Activated CD4-positive, CD25-positive, alpha-beta regulatory T cell (primary cell): ENCODE measurements at regions not wholly inside any gene's neighbourhood (a gene's known extent, or its start where the extent isn't known, plus 50 kb on each side); places are given as distances from the start of the nearest gene placed in this dataset.

Experiments
- DNase-seq, 4 experiments: peaks; one replicate each; lab custom pipeline; 2025; lab: John Stamatoyannopoulos, UW

- DNase-seq: no peak
Measured at GRCh38 chr22:27175021-27175838, 517.8 kb downstream of the MIAT start.

GRCh38 chr22:27175974-27176373 is 518.6 kb downstream of the MIAT start:
- no peak for DNase-seq

- DNase-seq: no peak
Measured at GRCh38 chr22:27179161-27179560, 521.8 kb downstream of the MIAT start.

DNA sequence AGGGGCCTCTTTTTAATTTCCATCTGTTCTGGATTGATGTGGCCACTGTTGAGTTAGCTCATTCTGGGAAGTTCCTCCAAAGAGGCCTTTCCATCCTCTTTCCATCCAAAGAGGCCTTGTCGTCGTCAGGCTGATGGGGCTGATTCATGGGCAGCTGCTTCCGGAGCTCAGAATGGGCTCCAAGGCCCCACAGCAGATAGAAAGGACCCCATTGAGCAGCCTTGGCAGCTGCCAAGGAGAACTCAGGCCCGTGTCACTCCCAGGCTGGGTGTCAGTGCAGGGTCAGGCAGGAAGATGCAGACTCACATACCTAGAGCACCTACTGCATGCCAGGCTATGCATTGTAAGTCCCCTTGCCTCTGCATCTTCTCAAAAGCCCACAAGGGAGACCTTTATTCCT is 524.1 kb downstream of the MIAT start:
- DNase-seq: no peak

DNA sequence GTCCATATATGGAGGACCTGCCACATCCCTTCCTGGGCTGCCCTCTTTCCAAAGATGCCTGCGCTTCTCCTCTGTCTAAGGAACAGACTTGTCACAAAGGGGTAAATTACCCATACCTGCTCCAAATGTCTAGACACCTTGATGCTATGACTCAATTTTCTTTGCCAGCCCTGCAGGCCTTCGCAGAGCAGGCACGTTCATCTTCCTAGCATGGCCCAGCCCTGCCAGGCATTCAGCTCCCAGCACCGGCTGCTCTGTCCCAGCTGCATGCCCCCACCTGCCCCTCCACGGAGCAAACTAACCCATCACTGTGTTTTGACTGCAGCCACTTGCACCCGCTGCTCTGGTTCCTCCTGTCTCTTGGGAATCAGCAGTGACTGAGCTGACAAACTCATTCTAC is 526.1 kb downstream of the MIAT start:
- DNase-seq: no peak

- no peak for DNase-seq
Measured at GRCh38 chr22:27185099-27185709, 527.8 kb downstream of the MIAT start.

- DNase-seq: no peak
Measured at GRCh38 chr22:27185760-27186302, 528.4 kb downstream of the MIAT start.

DNA sequence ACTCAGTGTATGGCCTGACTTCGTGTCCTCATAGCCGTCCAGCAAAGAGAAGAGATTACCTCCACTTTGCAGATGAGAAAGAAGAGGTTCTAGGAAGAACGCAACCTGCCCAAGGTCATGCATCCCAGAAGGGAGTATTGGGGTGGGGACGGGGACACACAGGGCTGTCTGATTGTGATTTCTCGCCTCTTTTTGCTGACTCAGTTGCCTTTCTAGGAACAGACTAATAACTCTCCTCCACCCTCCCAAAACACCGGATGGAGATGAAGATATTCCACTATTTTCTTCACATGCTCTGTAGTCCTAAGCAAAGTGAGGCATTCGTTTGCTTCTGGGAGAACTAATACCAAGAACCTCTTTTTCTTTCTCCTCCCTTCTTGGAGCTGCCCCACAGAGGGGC is 529.3 kb downstream of the MIAT start:
- DNase-seq: no peak

DNA sequence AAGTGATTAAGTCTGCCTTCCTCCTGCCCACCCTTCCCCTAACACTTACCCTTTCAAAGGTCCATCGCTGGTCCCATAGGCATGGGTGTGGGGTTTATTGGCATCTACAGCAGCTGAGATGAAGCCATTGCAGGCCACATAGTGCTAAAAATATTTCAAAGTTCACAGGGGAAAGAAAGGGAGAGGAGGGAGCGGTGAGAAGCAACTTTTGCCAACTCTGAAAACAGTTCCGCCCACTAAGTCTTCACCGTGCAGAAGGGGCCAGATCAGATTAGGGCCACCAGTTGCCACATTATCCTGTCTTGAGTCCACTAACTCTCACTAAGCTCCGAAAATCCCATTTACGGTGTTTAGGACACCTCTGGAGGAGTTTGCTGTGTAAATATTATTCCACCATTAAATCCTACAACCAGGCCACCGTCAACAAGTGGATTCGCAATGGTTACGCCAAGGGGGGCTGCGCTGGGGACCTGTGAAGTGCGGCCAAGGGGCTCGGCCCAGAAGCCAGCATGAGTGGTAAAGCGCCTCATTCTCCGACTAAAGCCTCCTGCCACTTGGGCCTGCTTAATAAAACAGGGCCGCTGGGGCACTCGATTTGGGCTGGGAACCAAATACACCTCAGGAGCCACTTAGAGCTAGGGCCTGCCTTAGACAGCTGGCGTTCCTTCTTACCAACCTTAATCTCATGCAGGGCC is 534.9 kb downstream of the MIAT start:
- DNase-seq: no peak

GRCh38 chr22:27193215-27193614 is 535.8 kb downstream of the MIAT start:
- no peak for DNase-seq

DNA sequence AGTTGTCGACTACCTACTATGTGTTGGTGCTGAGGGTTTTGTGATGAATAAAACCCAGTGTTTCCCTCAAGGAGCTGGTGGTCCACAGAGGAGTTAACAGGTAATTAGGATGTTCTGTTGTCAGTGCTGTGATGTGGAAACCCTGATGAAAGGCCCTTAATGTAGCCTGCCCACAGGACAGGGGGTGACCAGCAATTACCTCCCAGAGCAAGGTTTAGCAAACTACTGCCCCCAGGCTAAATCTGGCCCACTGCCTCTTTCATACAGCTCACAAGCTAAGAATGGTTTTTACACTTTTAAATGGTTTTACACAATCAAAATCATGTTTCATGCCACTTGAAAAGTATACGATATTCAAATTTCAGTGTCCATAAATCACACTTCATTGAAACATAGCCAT is 536.2 kb downstream of the MIAT start:
- no peak for DNase-seq

DNA sequence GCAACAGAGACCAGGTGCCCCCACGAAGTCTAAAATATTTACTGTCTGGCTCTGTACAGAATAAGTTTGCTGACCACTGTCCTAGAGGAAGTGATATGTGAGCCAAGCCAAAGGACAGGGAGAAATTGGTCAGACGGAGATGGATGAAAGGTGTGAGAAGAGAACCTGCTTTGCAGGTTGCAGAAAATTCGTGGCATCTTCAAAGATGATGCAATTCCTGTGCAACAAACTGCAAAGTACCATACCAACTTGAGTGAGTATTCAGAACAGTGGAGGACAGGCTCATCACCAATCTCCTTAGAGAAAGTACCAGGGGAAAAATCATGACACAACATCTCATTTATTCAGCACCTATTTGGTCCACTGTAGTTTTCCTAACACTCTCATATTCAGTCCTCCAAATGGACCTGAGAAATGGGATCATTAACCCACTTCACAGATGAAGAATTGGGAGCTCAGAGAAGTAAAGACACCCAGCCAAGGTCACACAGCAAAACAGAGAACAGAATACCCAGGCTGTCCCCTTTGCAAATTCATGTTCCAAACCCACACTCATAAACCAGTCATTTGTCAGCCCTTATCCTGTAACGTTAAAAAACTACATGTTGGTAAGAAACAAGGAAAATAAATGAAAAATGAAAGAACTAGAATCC is 536.8 kb downstream of the MIAT start:
- no peak for DNase-seq

DNA sequence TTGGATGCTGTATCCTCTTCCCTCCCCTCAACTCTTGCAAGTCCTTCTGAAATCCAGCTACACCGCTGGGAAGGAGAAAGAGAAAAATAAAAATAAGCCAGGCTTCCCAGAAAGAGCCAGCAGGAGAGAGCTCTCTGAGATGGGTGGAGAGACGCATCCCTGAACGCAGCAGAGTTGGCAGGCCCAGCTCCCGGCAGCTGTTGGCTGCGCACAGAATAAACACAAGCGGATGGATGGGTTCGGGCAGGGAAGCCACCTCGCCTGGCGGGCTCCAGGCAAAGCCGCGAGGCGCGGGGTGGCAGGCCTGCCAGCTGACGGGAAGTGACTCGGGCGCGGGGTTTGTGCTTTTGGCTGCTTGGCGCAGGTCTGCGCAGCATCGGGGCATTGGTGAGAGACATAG is 537.7 kb downstream of the MIAT start:
- no peak for DNase-seq

GRCh38 chr22:27195494-27195893 is 538.1 kb downstream of the MIAT start:
- no peak for DNase-seq

DNA sequence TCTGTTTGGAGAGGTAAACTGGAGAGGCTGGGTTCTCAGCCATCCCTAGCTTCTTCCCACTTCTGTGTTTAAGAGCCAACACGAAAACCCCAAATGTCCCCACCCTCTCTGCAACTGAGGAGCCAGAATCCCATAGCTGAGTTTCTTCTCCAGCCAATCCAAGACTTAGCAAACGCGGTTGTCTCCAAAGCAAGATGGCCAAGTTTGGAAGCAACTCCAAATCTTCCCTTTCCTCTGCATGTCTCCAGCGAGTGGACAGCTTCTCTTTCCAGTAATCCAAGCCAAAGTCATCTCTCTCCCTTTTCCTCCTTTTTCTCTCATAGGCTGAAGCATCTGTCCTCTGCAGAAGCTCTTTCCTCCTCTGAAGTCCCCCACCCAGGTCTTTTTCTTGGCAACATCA is 539.2 kb downstream of the MIAT start:
- no peak for DNase-seq

GRCh38 chr22:27197052-27197451 is 539.7 kb downstream of the MIAT start:
- no peak for DNase-seq

DNA sequence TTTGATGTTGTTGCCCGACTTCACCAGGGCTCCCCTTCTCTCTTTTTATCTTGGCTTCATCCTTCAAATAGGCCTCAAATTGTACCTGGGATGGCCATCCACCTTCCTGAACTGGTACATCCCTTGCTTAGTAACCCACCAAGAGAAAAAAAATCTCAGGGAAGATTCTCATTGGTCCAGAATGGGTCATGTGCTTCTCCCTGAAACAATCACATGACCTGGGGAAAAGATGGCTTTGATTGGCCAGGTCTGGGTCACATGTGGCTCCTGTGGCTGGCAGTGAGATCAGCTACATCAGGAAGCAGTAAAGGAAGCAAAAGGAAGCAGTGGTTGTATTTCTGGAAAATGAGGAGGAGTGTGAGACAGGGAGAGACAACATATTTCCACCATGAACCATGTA is 540.2 kb downstream of the MIAT start:
- no peak for DNase-seq

GRCh38 chr22:27198518-27199035 is 541.2 kb downstream of the MIAT start:
- DNase-seq: no peak

DNA sequence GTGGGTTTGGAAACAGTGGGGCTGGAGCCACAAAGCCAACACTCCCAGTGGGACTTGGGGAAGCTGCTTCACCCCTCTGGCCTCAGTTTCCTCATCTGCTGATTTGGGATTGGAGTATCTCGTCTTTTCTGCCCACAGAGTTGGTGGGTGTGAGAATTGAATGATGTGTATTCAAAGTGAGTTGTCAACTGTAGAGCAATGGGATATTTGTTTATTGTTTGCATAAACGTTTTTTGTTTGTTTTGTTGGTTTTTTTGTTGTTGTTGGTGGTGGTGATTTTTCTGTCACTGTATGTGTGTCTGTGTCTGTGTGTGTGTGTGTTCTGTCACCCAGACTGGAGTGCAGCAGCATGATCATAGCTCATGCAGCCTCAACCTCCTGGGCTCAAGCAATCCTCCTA is 542.0 kb downstream of the MIAT start:
- DNase-seq: no peak

GRCh38 chr22:27201276-27201675 is 543.9 kb downstream of the MIAT start:
- DNase-seq: no peak

- no peak for DNase-seq
Measured at GRCh38 chr22:27201741-27202140, 544.4 kb downstream of the MIAT start.

GRCh38 chr22:27203276-27203660 is 545.9 kb downstream of the MIAT start:
- DNase-seq: no peak
